ENCODE measurements at regions not wholly inside any gene's neighbourhood (a gene's known extent, or its start where the extent isn't known, plus 50 kb on each side); places are given as distances from the start of the nearest gene placed in this dataset.
A peak's percentile ranks its signal among the peaks of the same experiment; 100 is the strongest.

DNA sequence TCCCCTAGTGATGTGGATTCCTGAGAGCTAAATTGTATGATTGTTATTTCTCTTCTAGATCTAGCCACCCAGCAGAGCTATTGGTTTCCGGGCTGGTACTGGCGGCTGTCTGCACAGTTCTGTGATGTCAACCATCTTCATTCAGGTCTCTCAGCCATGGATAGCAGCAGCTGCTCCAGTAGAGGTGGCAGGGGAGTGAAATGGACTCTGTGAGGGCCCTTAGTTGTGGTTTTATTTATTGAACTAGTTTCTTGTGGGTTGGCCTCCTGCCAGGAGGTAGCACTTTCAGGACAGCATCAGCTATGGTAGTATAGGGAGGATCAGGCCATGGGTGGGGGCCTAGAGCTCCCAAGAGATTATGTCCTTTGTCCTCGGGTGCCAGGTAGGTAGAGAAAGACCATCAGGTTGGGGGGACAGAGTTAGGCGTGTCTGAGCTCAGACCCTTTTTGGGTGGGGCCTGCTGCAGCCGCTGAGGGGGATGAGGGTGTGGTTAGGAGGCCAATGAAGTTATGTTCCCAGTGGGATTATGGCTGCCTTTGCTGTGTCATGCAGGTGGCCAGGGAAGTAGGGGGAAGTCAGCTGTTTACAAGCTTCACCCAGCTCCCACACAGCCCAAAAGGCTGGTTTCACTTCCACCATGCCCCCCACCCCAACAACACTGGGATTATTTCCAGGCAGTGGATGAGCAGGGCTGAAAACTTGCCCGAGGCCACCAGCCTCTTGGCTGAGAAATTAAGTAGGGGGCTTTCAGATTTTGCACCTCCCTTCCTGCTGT lies 55.1 kb upstream of the RGS4 start:
- no peak for DNase-seq (ENCODE audit: low read depth in 2 of 2)
- H3K4me3 ChIP-seq (replicated peaks in 1 of 2; ENCODE audit: low read depth in 2 of 2, low read length in 2 of 2), result no peak overlapping the region
- TF ChIP-seq, protein P1, sequence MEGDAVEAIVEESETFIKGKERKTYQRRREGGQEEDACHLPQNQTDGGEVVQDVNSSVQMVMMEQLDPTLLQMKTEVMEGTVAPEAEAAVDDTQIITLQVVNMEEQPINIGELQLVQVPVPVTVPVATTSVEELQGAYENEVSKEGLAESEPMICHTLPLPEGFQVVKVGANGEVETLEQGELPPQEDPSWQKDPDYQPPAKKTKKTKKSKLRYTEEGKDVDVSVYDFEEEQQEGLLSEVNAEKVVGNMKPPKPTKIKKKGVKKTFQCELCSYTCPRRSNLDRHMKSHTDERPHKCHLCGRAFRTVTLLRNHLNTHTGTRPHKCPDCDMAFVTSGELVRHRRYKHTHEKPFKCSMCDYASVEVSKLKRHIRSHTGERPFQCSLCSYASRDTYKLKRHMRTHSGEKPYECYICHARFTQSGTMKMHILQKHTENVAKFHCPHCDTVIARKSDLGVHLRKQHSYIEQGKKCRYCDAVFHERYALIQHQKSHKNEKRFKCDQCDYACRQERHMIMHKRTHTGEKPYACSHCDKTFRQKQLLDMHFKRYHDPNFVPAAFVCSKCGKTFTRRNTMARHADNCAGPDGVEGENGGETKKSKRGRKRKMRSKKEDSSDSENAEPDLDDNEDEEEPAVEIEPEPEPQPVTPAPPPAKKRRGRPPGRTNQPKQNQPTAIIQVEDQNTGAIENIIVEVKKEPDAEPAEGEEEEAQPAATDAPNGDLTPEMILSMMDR (IDR thresholded peaks at IDR 0.05; ENCODE audit: low read depth, low read length), result no peak

DNA sequence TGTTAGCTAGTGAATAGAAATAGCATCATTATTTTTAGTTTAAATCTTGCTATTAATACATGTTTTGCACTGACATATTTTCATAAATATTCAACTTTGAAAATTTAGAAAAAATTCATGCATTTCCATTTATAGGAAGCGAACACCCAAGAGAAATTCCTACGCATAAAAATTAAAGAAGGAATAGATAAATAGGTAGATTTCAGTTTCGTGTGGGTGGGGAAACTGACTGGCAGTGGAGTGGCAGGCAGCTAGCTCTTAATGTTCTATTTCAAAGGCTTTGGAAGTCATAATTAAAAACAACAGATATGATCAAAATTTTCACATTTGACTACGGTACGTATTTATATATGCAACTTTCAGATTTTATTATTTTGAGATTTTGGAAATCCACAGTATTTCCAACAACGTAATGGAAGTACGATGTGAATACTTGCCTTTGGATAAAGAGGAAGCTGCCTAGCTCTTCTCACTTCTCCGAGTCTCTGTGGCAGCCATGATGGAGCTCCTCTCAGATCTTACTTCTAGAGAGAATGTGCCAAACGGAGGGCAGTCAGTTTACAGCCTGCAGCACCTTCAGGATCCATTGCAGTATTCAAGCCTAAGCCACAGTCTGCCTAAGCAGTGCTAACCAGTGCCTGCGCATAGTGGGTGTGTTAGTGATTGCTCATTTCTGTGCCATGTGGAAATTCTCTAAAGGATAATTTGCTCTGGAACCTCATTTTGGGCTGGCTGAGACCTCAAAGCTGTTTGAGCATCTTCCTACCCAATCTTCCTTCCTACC lies 62.9 kb upstream of the RGS4 start:
- no peak for DNase-seq (ENCODE audit: low read depth in 2 of 2)
- no peak overlapping the region for H3K4me3 ChIP-seq (replicated peaks in 1 of 2; ENCODE audit: low read depth in 2 of 2, low read length in 2 of 2)

DNA sequence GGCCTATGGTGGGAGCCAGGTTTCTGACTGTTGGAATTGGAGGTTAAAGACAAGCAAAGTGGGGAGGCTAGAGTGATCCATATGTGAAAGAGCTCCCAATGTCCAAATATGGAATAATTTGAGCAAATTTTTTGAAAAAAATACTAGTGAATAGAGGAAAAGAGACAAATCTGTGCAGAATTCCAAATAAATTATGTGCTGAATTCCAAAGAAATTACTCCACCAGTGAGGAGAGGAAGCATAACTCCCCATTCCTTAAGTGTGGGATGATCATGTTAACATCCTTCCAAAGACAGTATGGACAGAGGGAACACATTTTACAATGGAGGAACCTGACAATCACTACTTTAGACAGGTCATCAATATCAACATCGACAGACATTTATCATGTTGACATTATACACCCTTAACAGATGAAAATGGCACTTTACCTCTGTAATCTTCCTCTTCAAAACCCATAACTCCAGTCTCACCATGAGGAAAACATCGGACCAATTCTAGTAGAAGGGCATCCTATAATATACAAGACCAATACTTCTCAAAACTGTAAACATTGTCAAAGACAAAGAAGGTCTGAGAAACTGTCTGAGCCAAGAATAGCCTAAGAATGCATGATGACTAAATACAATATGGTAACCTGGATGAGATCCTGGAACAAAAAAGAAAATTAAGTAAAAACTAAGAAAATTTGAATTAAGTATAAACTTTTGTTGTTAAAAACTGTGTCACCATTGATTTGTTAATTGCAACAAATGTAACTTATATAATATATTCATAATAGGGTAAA lies 71.5 kb upstream of the RGS4 start:
- H3K4me3 ChIP-seq (replicated peaks in 1 of 2; ENCODE audit: low read depth in 2 of 2, low read length in 2 of 2), result no peak overlapping the region
- DNase-seq (ENCODE audit: low read depth in 2 of 2), result peak; percentile 57 to 81
- TF ChIP-seq, protein P1 (IDR thresholded peaks at IDR 0.05; ENCODE audit: low read depth, low read length), result no peak

More for the DNA sequence above, 62.9 kb upstream of the RGS4 start:
- TF ChIP-seq, protein P1 (IDR thresholded peaks at IDR 0.05; ENCODE audit: low read depth, low read length), result no peak

DNA sequence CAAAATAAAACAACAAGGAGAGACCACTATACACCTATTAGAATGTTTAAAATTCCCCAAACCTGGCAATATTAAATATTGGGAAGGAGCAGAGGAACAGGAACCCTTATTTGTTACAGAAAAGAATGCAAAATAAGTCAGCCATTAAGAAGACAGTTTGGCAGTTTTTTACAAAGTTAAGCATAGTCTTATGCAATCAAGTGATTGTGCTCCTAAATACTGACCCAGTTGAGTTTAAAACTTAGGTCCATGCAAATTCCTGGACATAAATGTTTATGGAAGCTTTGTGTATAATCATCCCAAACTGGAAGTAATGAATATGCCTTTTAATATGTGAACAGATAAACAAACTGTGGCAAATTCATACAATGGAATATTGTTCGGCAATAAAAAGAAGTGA lies 72.9 kb upstream of the RGS4 start:
- no peak overlapping the region for H3K4me3 ChIP-seq (replicated peaks in 1 of 2; ENCODE audit: low read depth in 2 of 2, low read length in 2 of 2)
- peak; percentile 33 to 60 for DNase-seq (ENCODE audit: low read depth in 2 of 2)
- TF ChIP-seq, protein P1 (IDR thresholded peaks at IDR 0.05; ENCODE audit: low read depth, low read length), result no peak

DNA sequence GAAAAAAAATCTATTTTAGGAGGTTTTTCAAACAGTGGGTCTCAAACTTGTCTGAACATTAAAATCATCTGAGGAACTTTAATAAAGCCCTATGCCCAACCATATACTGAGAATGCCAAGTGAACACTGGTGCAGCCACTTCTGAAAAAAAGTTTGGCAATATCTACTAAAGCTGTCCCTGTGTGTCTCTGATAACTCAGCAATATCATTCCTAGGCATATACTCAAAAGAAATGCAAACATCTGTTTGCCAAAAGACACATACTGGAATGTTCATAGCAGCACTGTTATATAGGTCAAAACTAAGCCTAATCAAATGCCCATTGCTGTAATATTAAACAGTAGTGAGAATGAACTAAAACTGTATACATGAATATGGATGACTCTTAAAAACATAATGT lies 74.2 kb upstream of the RGS4 start:
- peak; percentile 35 to 61 for DNase-seq (ENCODE audit: low read depth in 2 of 2)
- TF ChIP-seq, protein P1 (IDR thresholded peaks at IDR 0.05; ENCODE audit: low read depth, low read length), result no peak
- H3K4me3 ChIP-seq (replicated peaks in 1 of 2; ENCODE audit: low read depth in 2 of 2, low read length in 2 of 2), result no peak overlapping the region

DNA sequence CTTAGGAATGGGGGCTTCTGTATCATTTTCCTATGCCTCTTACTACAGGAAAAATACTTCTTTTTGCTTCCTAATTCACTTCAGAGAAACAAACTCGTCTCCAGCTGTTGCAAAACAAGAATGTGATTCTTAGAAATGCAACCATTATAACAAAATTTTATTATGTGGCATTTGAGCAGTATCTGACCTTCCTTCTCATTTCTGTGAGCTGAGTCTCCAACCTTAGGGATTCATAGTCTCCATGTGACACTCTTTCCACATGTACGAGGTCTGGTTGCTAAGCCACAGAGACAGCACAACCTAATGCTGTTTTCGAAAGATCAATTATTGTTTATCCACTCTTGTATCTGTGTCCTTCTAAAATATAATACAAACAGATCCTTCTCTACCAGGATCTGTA lies 75.3 kb upstream of the RGS4 start:
- no peak overlapping the region for H3K4me3 ChIP-seq (replicated peaks in 1 of 2; ENCODE audit: low read depth in 2 of 2, low read length in 2 of 2)
- TF ChIP-seq, protein P1 (IDR thresholded peaks at IDR 0.05; ENCODE audit: low read depth, low read length), result no peak
- no peak for DNase-seq (ENCODE audit: low read depth in 2 of 2)

Measured in cardiac fibroblast (primary cell).